Transverse colon (tissue), 4 donors: ENCODE measurements at regions not wholly inside any gene's neighbourhood (a gene's known extent, or its start where the extent isn't known, plus 50 kb on each side); places are given as distances from the start of the nearest gene placed in this dataset.

ENCODE experiments used
- DNase-seq: peaks from one replicate; pipeline ENCODE4 v3.0.0-alpha.2; 2019
- H3K27ac ChIP-seq, 4 donors: fragments of 200-600 bp; sonication (generic); 2 replicates each; pipeline ENCODE4 v1.5.1; 2016 to 2018; ENCODE audit warnings: inconsistent platforms in 4 of 4
- H3K27me3 ChIP-seq: fragments of 200-600 bp; sonication (generic); 2 replicates; pipeline ENCODE4 v1.5.1; 2017; ENCODE audit warnings: inconsistent platforms
- H3K36me3 ChIP-seq, 4 donors: fragments of 200-600 bp; sonication (generic); 2 replicates each; pipeline ENCODE4 v1.5.1; 2017 to 2019; ENCODE audit warnings: inconsistent platforms in 4 of 4
- H3K4me1 ChIP-seq, 4 donors: fragments of 200-600 bp; sonication (generic); 2 replicates each; pipeline ENCODE4 v1.5.1; 2017 to 2020; ENCODE audit warnings: inconsistent platforms in 4 of 4
- H3K4me3 ChIP-seq, 4 donors: fragments of 200-600 bp; sonication (generic); 1 replicate in 1 of 4; 2 replicates in 3 of 4; pipeline versions ENCODE4 v1.5.1 to v1.6.1; 2017 to 2019; ENCODE audit warnings: inconsistent platforms in 4 of 4
- H3K9me3 ChIP-seq, 2 donors: fragments of 200-600 bp; sonication (generic); 2 replicates each; pipeline ENCODE4 v1.5.1; 2017 to 2019; ENCODE audit warnings: inconsistent platforms in 2 of 2
- EP300 ChIP-seq: sonication (generic); formaldehyde crosslinking; IDR thresholded peaks from one replicate; pipeline ENCODE4 v1.6.1; 2017; ENCODE audit warnings: antibody characterized with exemption, low read depth
- POLR2A ChIP-seq: fragments of 450-650 bp; IDR thresholded peaks from one replicate; pipeline ENCODE4 v1.6.1; 2016; ENCODE audit warnings: antibody characterized with exemption, mild to moderate bottlenecking, moderate library complexity
- POLR2AphosphoS5 ChIP-seq, 3 donors: sonication (generic); formaldehyde crosslinking; IDR thresholded peaks; one replicate each; pipeline ENCODE4 v1.6.1; 2016; ENCODE audit warnings: antibody characterized with exemption in 3 of 3
- WGBS, 2 donors: methylation state at CpG; one replicate each; pipeline ENCODE4 v1.1.5; 2018; ENCODE audit warnings: low coverage in 1 of 2; 5-methylcytosine and 5-hydroxymethylcytosine counted together
- in situ Hi-C, 4 donors: fragments of 200-750 bp; cut with MboI; loops; one replicate each; pipeline versions ENCODE4 v1.15.0 to v1.15.1; 2017; ENCODE audit warnings: low sequenced_read_pairs in 3 of 4, low pct_ligation_motif_present in 1 of 4, low pct_unique_long_range_greater_than_20kb in 1 of 4
- intact Hi-C: fragments of 100-400 bp; cut with DNase I; formaldehyde crosslinking; loops from one replicate; pipeline ENCODE4 v1.15.1; 2023; ENCODE audit warnings: low total_unique reads
- TF ChIP-seq, protein P1 (sequence below), 5 experiments: fragments of 200-600 bp in 3 of 5; fragments of 450-650 bp in 2 of 5; sonication (generic) in 3 of 5; IDR thresholded peaks; 1 replicate in 2 of 5; 2 replicates in 3 of 5; pipeline ENCODE4 v1.5.1; 2016 to 2017; ENCODE audit warnings: antibody characterized with exemption in 5 of 5, inconsistent platforms in 3 of 5, mild to moderate bottlenecking in 2 of 5, moderate library complexity in 1 of 5

DNA sequence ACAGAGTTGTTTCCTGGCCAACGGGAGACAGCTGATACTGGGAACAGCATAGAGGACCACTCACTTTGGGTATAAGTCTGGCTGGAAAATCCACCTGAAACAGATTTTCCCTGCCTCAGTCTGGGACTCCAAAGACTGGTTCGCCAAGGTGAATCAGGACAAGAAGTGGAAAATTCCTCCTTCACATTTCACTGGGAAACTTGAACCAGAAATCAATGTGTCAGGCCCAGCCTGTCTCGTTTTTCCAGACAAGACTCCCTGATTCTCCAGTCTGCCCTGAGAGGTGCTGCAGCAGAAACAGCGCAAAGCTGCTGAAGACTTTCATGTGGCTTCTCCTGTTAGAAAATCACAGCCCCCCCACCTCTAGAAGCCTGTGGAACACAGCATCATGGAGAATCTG, 269.8 kb downstream of the OPA1 start:
- Histone ChIP-seq H3K9me3 (no peaks in the 10 kb centered on the region), H3K4me1 (peaks cover 0 to 34% (median 2%) of the 10 kb centered on the region in 4 donors), H3K36me3 (no peaks in the 10 kb centered on the region), H3K4me3 (no peak overlapping the region), H3K27ac (no peak overlapping the region), H3K27me3 (no peaks in the 10 kb centered on the region)
- DNase-seq = no peak
- WGBS, 2 donors = 86 to 100% methylated on average over 1 to 4 of the region's 4 CpGs
- no peak for TF ChIP-seq EP300
- TF ChIP-seq, protein P1, sequence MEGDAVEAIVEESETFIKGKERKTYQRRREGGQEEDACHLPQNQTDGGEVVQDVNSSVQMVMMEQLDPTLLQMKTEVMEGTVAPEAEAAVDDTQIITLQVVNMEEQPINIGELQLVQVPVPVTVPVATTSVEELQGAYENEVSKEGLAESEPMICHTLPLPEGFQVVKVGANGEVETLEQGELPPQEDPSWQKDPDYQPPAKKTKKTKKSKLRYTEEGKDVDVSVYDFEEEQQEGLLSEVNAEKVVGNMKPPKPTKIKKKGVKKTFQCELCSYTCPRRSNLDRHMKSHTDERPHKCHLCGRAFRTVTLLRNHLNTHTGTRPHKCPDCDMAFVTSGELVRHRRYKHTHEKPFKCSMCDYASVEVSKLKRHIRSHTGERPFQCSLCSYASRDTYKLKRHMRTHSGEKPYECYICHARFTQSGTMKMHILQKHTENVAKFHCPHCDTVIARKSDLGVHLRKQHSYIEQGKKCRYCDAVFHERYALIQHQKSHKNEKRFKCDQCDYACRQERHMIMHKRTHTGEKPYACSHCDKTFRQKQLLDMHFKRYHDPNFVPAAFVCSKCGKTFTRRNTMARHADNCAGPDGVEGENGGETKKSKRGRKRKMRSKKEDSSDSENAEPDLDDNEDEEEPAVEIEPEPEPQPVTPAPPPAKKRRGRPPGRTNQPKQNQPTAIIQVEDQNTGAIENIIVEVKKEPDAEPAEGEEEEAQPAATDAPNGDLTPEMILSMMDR (IDR thresholded peaks at IDR 0.05) = no peak
- no peak for TF ChIP-seq POLR2A
- TF ChIP-seq POLR2AphosphoS5 (IDR thresholded peaks at IDR 0.05) = no peak
- intact Hi-C loops = no loop called here
- in situ Hi-C loops = no loop called here

GRCh38 chr3:193863657-193864357, 270.8 kb downstream of the OPA1 start:
- Histone ChIP-seq H3K4me1 (peaks cover 0 to 34% (median 2%) of the 10 kb centered on the region in 4 donors), H3K27me3 (no peaks in the 10 kb centered on the region), H3K27ac (no peak overlapping the region), H3K4me3 (no peak overlapping the region), H3K36me3 (no peaks in the 10 kb centered on the region), H3K9me3 (no peaks in the 10 kb centered on the region)
- 84% methylated on average over 9 of the region's 9 CpGs; no CpG with 5 or more reads in 1 of the 2 donors for WGBS, 2 donors
- intact Hi-C loops = no loop called here
- peak; percentile 59 for TF ChIP-seq EP300
- peak in 1 of 3 donors; percentile 35 for TF ChIP-seq POLR2AphosphoS5 (IDR thresholded peaks at IDR 0.05)
- TF ChIP-seq, protein P1 (IDR thresholded peaks at IDR 0.05) = no peak
- no peak for TF ChIP-seq POLR2A
- in situ Hi-C loops = no loop called here
- DNase-seq = no peak

- intact Hi-C loops (no loop called here), in situ Hi-C loops (no loop called here)
- Histone ChIP-seq H3K36me3 (no peaks in the 10 kb centered on the region), H3K27ac (no peak overlapping the region), H3K27me3 (peaks cover 2% of the 10 kb centered on the region), H3K9me3 (no peaks in the 10 kb centered on the region), H3K4me1 (peaks cover 0 to 44% (median 9%) of the 10 kb centered on the region in 4 donors), H3K4me3 (no peak overlapping the region)
- no peak for DNase-seq
- TF ChIP-seq EP300 = no peak
- 82 to 100% methylated on average over 1 of the region's 1 CpG for WGBS, 2 donors
Measured at GRCh38 chr3:193865339-193865738, 270.6 kb upstream of the HES1 start.

DNA sequence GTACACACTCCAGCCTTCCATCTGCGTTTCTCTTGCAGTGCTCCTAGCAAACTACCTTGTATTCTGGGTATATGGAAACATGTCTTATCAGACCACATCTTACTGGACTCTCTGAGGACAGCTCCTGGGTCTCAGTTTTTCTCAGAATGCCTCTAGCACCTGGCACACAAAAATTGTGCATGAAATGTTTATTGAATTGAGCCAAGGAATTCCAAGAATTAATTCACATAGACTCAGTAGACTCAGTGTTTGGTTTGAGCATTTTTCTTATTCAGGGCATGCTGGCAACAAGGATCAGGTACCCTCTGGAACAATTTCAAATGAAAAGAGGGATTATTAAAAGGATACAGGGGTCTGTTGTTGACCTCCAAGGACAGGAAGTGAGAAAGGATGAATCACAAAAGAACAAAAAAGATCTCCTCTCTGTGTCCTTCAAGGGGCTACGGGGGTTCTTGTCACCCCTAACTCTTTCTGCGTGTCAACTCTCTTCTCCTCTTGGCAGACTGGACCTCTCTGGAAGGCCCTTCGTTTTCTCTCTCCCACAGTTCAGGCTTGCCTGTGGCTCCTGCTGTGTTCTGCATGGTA, 270.0 kb upstream of the HES1 start:
- no peak for DNase-seq
- Histone ChIP-seq H3K27me3 (peaks cover 2% of the 10 kb centered on the region), H3K4me1 (peaks cover 0 to 43% (median 9%) of the 10 kb centered on the region in 4 donors), H3K27ac (peak overlapping the region in 1 of 4 donors; percentile 8), H3K36me3 (no peaks in the 10 kb centered on the region), H3K4me3 (no peak overlapping the region), H3K9me3 (no peaks in the 10 kb centered on the region)
- in situ Hi-C loops (no loop called here), intact Hi-C loops (no loop called here)
- WGBS, 2 donors = 50 to 64% methylated on average over 2 to 4 of the region's 4 CpGs
- TF ChIP-seq POLR2A = no peak
- TF ChIP-seq, protein P1 (IDR thresholded peaks at IDR 0.05) = no peak
- TF ChIP-seq EP300 = no peak
- no peak for TF ChIP-seq POLR2AphosphoS5 (IDR thresholded peaks at IDR 0.05)
